RKO (cell line): ENCODE measurements at regions not wholly inside any gene's neighbourhood (a gene's known extent, or its start where the extent isn't known, plus 50 kb on each side); places are given as distances from the start of the nearest gene placed in this dataset.
"Not testable (repeated sequence)": the region's sequence is repeated elsewhere in the genome, so short reads cannot be mapped to it uniquely, and the experiment has no call there.

Source experiments
- DNase-seq: peaks from one replicate; pipeline ENCODE4 v3.0.0-alpha.2; 2016; ENCODE audit warnings: low spot score

GRCh38 chr4:158051401-158052235 lies 121.2 kb downstream of the GASK1B start:
- DNase-seq: no peak

DNA sequence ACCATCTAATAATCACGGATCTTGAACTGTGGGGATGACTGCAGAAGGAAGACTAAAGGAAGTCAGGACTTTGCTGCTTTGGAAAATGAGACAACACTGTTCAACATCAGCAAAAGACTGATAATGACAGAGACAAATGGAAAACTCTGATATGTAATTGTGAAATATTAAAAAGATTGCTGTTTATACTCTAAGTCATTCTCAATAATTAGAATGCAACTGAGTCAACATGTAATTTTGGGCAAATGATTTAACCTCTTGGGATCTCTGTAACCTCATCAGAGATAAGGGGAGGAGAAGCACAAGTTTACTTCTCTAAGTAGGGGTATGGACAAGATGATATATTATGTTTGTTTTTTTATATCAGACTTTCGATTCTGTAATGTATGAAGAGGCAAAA lies 121.9 kb downstream of the GASK1B start:
- no peak for DNase-seq

DNA sequence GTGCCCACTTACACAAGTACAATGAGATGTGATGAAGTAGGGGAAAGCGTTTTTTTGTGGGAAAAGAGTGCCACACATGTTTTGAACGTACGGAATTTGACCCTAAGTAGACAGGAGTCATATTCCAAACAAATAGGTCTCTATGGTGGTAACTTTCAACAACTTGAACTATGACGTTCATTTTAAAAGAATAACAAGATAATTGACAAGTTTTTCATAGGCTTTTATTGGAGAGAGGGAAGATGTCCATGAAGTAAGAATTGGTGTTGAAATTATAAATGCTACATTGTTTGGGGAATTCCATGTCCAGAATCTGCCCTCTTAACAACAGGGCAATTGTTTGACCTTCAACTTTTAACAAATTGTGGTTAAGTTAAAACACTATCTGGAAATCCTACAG lies 126.5 kb downstream of the GASK1B start:
- DNase-seq: no peak

DNA sequence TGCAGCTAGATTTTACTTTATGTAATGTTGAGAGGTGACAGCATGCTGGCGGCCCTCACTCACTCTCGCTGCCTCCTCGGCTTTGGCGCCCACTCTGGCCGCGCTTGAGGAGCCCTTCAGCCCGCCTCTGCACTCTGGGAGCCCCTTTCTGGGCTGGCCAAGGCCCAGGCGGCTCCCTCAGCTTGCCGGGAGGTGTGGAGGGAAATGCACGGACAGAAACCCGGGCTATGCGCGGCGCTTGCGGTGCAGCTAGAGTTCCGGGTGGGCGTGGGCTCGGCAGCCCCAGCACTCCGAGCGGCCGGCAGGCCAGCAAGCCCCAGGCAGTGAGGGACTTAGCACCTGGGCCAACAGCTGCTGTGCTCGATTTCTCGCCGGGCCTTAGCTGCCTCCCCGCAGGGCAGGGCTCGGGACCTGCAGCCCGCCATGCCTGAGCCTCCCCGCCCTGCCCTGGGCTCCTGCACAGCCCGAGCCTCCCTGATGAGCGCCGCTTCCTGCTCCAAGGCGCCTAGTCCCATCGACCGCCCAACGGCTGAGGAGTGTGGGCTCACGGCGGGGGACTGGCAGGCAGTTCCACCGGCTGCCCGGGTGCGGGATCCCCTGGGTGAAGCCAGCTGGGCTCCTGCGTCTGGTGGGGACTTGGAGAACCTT lies 128.7 kb downstream of the GASK1B start:
- no peak for DNase-seq

DNA sequence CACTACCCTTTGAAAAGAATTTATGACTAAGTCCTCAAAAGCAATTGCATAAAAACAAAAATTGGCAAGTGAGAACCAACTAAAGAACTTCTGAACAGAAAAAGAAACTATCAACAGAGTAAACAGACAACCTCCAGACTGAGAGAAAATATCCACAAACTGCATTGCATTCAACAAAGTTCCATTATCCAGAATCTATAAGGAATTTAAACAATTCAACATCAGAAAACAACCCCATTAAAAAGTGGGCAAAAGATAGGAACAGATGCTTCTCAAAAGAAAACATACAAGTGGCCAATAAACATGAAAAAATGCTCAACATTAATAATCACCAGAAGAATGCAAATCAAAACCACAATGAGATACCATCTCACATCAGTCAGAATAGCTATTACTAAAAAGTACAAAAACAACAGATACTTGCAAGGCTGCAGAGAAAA lies 130.2 kb downstream of the GASK1B start:
- DNase-seq: no peak

DNA sequence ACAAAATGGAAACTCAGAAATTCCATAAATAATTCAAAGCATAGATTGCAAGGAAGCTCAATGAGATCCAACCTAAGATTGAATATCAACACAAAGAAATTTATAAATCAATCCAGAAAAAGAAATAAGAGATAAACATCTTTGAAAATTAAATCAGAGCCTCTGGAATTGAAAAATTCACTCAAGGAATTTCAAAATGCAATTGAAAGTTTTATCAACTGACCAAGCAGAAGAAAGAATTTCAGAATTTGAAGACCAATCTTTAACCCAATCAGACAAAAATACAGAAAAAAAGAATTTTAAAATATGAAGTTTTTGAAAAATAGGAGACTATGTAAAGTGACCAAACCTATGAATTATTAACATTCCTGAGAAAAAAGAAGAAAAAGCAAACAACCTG lies 134.1 kb downstream of the GASK1B start:
- DNase-seq: no peak

- no peak for DNase-seq
Observed at GRCh38 chr4:158036998-158037397, 135.8 kb downstream of the GASK1B start.

- no peak for DNase-seq
Observed at GRCh38 chr4:158035662-158036195, 137.1 kb downstream of the GASK1B start.

GRCh38 chr4:158033416-158034120 lies 139.3 kb downstream of the GASK1B start:
- peak; percentile 5 for DNase-seq

- DNase-seq: no peak
Observed at GRCh38 chr4:158032733-158033415, 140.0 kb downstream of the GASK1B start.

GRCh38 chr4:158028381-158028780 lies 144.4 kb downstream of the GASK1B start:
- DNase-seq: not testable (repeated sequence)

GRCh38 chr4:158025131-158025530 lies 147.7 kb downstream of the GASK1B start:
- DNase-seq: peak; percentile 1

GRCh38 chr4:158020734-158021346 lies 152.0 kb downstream of the GASK1B start:
- peak; percentile 69 for DNase-seq

- peak; percentile 56 for DNase-seq
Observed at GRCh38 chr4:158020176-158020575, 152.6 kb downstream of the GASK1B start.

DNA sequence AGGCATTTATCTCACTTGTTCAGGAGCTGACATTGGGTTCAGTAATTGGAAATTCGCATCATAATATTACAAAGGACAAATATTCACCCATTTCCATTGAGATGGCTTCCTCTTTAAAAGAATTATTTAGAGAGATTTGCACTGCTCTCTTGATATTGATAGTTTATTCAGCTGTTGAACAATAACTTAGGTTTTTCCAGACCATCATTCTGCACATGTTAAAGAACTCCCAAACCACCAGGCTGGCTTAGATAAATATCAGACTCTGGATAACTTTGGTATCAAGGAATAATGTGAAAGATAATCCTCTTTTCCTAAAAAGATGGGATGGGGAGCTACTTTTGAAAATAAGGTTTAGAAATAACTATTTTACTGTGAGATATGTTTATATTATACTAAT lies 154.0 kb downstream of the GASK1B start:
- no peak for DNase-seq

DNA sequence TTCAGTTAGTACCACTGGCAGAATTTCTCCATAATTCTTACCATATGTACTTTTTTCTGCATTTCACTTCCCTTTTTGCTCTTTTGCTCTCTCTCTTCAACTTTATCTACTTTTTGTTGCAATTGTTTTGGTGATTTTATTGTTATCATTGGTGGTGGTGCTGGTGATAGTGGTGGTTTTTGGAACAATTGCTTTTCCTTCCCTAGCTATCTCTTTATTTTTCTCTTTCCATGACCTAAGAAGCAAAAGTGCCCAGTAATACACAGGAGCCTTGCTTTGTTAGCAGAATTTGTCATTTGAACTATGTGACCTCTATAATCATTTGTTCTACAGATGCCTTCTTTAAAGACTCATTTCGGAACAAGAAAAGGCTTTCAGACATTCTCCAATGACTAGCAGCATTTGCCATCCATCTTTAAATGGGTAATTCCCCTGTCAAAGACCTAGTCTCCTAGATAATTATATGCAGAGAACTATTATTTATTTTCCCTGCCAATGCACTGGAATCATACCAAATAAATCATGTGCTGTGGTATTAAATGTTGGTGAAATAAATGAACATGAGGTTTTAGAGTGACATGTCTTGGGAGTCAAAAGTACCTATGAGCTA lies 154.5 kb downstream of the GASK1B start:
- no peak for DNase-seq

DNA sequence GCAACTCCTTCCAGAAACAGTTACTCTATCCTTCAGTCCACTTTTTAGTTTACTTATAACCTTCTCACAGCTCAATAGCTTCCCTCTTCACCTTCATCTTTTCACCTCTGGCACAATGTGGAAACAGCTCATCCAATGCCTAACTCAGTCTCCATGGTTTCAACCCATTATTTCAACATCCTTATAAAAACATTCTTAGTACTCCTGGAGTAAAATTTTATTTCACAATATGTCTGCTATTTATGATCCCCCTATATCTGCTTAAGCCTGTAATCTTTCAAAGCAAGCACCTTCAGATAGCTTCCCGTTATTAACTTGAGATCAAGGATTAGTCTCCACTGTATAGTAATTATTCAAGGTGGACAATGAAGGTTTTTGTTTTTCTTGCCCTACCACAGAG lies 156.3 kb downstream of the GASK1B start:
- no peak for DNase-seq

- DNase-seq: peak; percentile 9
Observed at GRCh38 chr4:158015241-158015640, 157.6 kb downstream of the GASK1B start.

- DNase-seq: no peak
Observed at GRCh38 chr4:158013858-158014257, 159.0 kb downstream of the GASK1B start.

DNA sequence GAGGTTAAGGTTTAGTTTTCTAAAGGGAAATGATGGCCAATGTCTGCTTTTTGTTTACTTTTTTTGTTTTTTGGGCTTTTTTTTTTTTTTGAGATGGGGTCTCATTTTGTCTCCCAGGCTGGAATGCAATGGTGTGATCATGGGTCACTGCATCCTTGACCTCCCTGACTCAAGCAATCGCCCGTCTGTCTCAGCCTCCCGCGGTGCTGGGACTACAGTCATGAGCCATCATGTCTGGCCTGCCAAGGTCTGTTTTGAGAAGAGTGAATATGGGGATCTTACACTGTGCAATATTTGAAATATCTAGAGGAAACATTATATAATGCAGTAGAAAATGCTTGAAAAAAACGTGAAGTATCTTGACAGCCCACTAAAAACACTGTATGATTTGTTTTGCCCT lies 162.5 kb downstream of the GASK1B start:
- no peak for DNase-seq

- DNase-seq: no peak
Observed at GRCh38 chr4:158008551-158009218, 164.1 kb downstream of the GASK1B start.
